IMR-90 (cell line): ENCODE measurements at regions not wholly inside any gene's neighbourhood (a gene's known extent, or its start where the extent isn't known, plus 50 kb on each side); places are given as distances from the start of the nearest gene placed in this dataset.

Experiments used
- CEBPB ChIP-seq: IDR thresholded peaks from 2 replicates; pipeline ENCODE4 v1.6.1; 2012; ENCODE audit warnings: low read depth, low read length, improper control_type of control experiment
- CHD1 ChIP-seq: IDR thresholded peaks from 2 replicates; pipeline ENCODE4 v1.6.1; 2012; ENCODE audit warnings: low read depth, low read length, improper control_type of control experiment
- MAZ ChIP-seq: IDR thresholded peaks from 2 replicates; pipeline ENCODE4 v1.6.1; 2012; ENCODE audit warnings: low read depth, mild to moderate bottlenecking, low read length, improper control_type of control experiment, moderate library complexity, borderline replicate concordance
- POLR2A ChIP-seq: IDR thresholded peaks from 2 replicates; pipeline ENCODE4 v1.6.1; 2012; ENCODE audit warnings: mild to moderate bottlenecking, low read depth, low read length
- RAD21 ChIP-seq: IDR thresholded peaks from 2 replicates; pipeline ENCODE4 v1.6.1; 2012; ENCODE audit warnings: low read length, improper control_type of control experiment
- RFX5 ChIP-seq: IDR thresholded peaks from 2 replicates; pipeline ENCODE4 v1.8.0; 2012; ENCODE audit warnings: low read depth, mild to moderate bottlenecking, low read length, moderate library complexity
- TF ChIP-seq, protein P1 (sequence below): fragments of 150-350 bp; IDR thresholded peaks from 2 replicates; pipeline ENCODE4 v1.6.1; 2017; ENCODE audit warnings: mild to moderate bottlenecking, antibody characterized with exemption, low read length, low read depth
- TF ChIP-seq, protein P2 (sequence below): conservative IDR thresholded peaks from 2 replicates; pipeline ENCODE4 v1.5.1; 2012; ENCODE audit warnings: mild to moderate bottlenecking, low read depth, low read length, improper control_type of control experiment
- TF ChIP-seq, protein P3 (sequence below): fragments of 150-350 bp; IDR thresholded peaks from 2 replicates; pipeline ENCODE4 v1.6.1; 2016; ENCODE audit warnings: low read depth, mild to moderate bottlenecking, low read length, moderate library complexity, borderline replicate concordance

DNA sequence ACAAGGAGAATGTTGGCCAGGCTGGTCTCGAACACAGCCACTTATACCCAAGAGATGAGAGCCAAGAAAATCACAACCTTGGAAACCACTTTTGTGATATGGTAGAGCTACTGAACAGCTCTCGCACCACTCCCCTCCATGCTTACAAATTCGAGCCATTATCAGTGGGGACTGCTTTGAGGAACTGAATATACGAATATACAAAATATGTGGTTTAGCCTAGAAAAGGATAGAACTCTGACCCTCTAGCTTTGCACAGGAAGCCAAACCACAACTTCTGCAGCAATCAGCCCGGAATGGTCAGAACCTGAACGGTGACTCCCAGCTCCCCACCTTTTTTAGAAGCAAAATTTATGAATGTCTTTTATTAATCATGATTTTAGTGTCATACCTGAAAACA lies 129.8 kb upstream of the TMEM132C start:
- TF ChIP-seq RAD21 (no peak), POLR2A (no peak), MAZ (no peak), RFX5 (no peak), CEBPB (no peak), CHD1 (no peak)
- TF ChIP-seq, protein P1, sequence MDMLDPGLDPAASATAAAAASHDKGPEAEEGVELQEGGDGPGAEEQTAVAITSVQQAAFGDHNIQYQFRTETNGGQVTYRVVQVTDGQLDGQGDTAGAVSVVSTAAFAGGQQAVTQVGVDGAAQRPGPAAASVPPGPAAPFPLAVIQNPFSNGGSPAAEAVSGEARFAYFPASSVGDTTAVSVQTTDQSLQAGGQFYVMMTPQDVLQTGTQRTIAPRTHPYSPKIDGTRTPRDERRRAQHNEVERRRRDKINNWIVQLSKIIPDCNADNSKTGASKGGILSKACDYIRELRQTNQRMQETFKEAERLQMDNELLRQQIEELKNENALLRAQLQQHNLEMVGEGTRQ = no peak
- TF ChIP-seq, protein P2, sequence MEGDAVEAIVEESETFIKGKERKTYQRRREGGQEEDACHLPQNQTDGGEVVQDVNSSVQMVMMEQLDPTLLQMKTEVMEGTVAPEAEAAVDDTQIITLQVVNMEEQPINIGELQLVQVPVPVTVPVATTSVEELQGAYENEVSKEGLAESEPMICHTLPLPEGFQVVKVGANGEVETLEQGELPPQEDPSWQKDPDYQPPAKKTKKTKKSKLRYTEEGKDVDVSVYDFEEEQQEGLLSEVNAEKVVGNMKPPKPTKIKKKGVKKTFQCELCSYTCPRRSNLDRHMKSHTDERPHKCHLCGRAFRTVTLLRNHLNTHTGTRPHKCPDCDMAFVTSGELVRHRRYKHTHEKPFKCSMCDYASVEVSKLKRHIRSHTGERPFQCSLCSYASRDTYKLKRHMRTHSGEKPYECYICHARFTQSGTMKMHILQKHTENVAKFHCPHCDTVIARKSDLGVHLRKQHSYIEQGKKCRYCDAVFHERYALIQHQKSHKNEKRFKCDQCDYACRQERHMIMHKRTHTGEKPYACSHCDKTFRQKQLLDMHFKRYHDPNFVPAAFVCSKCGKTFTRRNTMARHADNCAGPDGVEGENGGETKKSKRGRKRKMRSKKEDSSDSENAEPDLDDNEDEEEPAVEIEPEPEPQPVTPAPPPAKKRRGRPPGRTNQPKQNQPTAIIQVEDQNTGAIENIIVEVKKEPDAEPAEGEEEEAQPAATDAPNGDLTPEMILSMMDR = no peak
- TF ChIP-seq, protein P3, sequence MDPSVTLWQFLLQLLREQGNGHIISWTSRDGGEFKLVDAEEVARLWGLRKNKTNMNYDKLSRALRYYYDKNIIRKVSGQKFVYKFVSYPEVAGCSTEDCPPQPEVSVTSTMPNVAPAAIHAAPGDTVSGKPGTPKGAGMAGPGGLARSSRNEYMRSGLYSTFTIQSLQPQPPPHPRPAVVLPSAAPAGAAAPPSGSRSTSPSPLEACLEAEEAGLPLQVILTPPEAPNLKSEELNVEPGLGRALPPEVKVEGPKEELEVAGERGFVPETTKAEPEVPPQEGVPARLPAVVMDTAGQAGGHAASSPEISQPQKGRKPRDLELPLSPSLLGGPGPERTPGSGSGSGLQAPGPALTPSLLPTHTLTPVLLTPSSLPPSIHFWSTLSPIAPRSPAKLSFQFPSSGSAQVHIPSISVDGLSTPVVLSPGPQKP = no peak
